AG08396 (cell line): ENCODE measurements at regions not wholly inside any gene's neighbourhood (a gene's known extent, or its start where the extent isn't known, plus 50 kb on each side); places are given as distances from the start of the nearest gene placed in this dataset.

ENCODE experiments used
- DNase-seq: peaks from one replicate; pipeline ENCODE4 v3.0.0; 2012; ENCODE audit warnings: low spot score, mixed read lengths

DNA sequence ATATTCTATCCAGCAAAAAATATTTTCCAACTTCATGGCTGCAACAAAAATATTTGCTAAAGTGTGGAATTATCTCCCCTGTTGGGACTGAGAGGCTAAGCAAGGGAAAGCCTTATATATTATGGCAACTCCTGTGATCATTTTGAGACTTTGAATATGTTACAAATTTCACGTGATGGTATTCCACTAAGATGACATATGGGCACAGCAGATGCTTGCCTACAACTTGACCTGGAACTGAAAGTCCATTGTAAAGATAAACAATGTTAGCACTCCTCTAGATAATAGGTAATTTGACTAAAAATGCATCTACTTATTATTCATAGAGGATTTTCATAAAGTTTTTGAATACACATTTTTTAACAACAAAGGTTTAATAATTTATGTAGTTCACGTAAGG lies 1141.5 kb upstream of the CDH6 start:
- no peak for DNase-seq

DNA sequence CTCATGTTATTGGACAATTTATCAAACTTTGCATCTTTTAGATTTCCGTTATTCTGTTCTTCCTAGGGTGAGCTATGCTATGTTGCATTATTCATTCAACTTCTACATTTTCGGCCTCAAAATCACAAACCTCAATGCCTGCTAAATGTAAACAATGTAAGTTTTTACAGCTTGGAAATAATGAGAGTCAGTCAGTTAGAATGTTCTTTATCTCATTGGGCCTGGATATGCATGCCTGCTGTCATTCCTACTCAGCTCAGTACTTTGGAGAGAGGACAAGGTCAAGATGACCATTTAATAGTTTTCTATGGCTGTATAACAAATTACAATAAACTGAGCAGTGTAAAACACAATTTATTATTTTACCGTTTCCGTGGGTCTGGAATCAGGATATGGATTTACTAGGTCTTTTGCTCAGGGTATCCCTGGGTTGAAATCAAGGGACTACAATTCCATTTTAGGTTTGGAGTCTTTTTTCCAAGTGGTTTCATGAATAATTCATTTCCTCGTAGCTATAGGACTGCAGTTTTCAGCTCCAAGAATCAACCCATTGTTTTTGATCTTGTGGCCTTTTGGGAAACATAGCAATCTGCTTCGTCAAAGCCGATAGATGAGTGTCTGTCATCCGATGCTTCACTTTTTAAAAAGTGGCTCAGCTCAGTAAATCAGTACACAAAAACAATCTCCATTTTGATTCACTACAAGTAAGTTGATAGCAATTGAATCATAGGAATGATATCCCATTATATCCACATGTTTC lies 1143.2 kb upstream of the CDH6 start:
- DNase-seq, result no peak

DNA sequence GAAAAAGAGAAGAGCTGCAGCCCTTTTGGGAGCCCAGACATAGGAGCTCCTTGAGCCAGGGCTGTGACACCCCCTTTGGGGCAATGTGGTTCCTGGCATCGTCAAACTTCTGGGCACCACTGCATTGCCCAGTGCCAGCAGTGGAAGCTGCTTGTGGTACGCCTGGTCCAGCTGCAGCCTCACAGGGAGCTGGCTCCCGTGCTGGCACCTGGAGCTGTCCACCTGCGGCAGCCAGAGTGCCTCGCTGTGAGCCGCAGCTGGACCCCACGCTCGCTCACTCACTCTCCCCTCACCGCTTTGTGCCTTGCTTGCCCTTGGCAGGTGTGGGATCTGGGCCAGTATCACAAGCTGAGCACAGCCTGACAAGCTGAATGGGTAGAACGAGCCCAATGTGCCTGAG lies 1150.8 kb upstream of the CDH6 start:
- DNase-seq, result no peak

DNA sequence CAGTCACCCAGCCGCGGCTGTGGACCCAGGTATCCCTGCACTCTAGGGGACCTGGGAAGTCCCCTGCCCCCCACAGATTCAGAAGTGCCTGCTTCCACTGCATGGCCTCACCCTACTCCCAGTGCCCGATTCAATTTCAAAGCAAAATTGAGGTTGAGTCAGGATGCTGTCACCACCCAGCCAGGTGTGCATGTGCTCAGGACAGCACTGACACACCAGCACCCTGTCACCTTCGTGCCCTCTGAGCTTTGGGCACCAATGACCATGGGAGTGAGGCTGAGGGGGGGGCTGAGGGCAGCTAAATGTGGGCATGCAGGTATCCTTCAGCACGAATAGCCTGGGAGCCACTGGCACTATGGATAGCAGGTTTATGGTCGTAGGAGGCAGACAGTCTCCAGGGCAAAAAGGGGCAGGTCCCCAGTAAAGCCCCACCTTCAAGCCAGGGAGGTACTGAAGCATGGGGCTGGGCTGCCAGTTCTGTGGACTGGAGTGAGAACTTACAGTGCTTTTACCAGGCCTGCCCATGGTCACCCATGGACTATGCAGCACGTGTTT lies 1151.6 kb upstream of the CDH6 start:
- no peak for DNase-seq

GRCh38 chr5:30041291-30041690 lies 1152.2 kb upstream of the CDH6 start:
- no peak for DNase-seq

DNA sequence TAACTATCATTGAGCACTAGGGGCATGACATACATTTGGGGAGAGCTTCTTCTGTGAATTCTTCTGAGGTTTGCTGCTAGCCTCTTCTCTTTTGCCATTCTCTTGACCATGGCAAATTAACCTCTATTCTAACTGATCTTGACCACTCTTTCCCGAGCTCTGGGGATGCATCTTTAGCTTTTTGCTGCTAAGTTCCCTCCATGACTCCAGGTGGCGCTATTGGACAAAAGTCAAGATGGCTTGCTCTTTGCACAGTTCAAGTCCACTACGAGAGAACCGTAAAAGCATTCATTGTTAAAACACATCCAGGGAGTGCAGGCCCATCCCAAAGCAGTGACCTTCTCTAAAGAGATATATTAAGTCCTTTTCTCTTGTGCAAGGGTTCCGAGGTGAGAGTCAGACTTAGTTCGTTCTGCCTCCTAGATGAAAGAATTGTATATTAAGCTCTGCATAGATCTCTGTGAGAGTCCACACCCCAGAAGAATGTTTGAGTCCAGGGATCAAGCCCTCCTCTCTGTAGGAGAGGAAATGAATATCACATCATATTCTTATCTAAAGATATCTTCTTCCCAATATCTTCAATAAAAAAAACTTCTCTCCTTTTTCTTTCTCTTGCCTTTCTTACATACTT lies 1152.9 kb upstream of the CDH6 start:
- peak; percentile 20 for DNase-seq

DNA sequence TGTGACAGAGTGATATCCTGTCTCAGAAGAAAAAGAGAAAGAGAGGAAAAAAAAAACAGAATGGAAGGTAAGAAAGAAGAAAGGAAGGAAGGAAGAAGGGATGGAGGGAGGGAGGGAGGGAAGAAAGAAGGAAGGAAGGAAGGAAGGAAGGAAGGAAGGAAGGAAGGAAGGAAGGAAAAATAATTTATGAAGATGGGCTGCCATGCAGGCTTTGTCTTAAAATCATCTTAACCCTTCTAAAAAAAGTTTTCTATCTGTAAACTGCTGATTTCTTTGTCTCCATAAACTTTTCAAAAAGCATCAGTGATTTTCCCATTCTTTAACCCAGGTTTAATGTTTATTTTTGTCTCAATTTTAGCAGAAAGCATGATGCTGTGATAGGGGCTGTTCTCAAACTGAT lies 1154.1 kb upstream of the CDH6 start:
- DNase-seq, result no peak

GRCh38 chr5:30034870-30035269 lies 1158.6 kb upstream of the CDH6 start:
- no peak for DNase-seq

GRCh38 chr5:30030101-30030500 lies 1163.4 kb upstream of the CDH6 start:
- no peak for DNase-seq

GRCh38 chr5:30001826-30002225 lies 1191.7 kb upstream of the CDH6 start:
- no peak for DNase-seq

DNA sequence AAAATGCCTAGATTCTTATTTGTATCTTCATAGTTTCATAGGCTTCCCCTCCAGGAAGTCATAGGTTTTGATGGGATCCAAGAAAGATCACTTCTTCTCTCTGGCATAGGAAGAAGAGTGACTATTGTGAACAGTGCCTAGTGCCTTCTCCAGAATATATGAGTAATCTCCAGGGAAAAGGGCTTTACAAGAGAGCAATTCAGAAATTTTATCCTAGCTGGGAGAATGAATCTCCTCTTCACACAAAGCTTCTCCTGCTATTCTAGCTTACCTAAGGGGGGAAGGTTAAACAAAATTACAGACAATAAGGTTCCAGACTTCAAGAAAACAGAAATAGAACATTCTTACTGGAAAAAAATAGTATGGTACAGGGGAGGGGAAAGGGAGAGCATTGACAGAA lies 1193.3 kb upstream of the CDH6 start:
- no peak for DNase-seq

GRCh38 chr5:29995154-29995553 lies 1198.3 kb upstream of the CDH6 start:
- no peak for DNase-seq

DNA sequence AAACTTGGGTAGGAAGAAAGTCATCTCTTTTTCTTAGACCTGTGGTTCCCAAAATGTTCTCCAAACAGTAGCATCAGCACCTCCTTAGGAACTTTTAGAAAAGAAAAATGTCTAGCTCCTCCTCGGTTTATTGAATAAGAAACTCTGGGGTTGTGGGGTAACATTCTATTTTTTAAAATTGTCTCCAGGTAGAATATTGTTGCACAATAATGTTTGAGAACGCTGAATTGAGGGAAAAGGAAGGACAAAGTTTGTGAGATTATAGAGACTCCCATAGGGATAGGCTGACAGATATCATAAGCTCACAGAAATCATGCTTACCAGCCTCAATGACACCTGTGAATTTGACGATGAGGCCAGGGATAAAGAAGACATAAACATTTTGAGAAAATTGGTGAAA lies 1199.0 kb upstream of the CDH6 start:
- DNase-seq, result no peak

- no peak for DNase-seq
These were observed 1200.2 kb upstream of the CDH6 start for GRCh38 chr5:29993286-29993685.

- DNase-seq, result no peak
These were observed 1201.2 kb upstream of the CDH6 start for GRCh38 chr5:29992248-29992647.

- DNase-seq, result no peak
These were observed 1202.8 kb upstream of the CDH6 start for GRCh38 chr5:29990681-29991080.

GRCh38 chr5:29984156-29984540 lies 1209.3 kb upstream of the CDH6 start:
- DNase-seq, result no peak

DNA sequence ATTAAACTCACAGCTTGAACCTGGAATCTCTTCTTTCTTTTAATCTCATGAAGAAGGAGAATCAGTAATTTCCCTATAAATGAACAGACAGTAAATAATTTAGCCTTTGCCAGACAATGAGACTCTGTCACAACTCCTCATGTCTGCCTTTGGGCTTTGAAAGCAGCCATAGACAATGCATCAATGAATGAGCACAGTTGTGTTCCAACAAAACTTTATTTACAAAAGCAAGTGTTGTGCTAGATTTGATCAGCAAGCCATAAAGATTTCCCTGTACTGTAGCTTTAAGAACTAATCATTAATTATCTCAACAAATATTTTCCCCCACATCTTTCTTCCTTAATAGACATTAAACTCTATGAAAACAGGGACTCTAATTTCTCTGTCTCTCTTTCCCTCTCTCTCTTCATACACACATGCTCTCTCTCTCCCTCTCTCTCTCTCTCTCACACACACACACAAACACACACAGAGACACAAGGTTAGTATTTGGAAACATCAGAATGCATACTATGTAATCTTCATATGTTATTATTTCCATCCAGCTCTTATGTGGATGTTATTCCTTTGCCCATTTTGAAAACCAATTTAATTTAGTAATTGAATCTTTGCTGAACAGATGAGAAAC lies 1209.8 kb upstream of the CDH6 start:
- no peak for DNase-seq

GRCh38 chr5:29982457-29982856 lies 1211.0 kb upstream of the CDH6 start:
- no peak for DNase-seq

DNA sequence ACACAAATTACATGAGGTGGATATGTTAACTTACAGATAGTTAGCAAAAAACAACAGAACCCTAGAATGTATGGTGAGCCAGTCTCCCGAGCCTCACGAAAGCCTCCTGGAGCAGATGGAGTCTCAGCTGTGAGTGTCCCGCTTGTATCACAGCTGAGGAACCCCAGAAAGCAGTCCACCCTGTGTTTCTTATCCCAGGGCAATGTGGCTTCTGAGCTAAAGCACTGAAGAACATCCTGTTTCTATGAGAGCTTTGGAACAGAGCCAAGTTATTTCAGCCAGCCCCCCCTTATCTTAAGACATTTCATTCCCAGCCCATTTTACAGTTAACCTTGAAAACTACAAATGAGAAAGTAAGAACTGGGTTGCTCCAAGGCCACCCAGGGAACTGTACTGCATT lies 1220.9 kb upstream of the CDH6 start:
- DNase-seq, result no peak

GRCh38 chr5:29963956-29964355 lies 1229.5 kb upstream of the CDH6 start:
- DNase-seq, result no peak

DNA sequence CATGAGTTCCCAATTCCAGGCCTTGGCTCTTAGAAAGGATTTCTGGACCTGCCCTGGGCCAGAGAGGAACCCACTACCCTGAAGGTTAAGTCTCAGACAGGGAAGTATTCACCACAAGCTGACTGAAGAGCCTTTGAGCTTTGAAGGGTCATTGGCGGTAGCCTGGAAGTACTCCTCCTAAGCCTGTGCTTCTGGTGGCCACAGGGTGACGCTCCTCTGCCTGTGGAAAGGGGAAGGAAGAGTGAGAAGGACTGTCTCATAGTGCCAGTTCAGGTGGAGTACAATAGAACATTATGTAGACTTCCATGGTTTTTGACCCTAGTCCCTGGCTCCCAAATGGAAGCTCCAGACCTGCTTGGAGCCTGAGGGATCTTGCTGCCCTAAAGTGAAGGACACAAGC lies 1233.2 kb upstream of the CDH6 start:
- no peak for DNase-seq

DNA sequence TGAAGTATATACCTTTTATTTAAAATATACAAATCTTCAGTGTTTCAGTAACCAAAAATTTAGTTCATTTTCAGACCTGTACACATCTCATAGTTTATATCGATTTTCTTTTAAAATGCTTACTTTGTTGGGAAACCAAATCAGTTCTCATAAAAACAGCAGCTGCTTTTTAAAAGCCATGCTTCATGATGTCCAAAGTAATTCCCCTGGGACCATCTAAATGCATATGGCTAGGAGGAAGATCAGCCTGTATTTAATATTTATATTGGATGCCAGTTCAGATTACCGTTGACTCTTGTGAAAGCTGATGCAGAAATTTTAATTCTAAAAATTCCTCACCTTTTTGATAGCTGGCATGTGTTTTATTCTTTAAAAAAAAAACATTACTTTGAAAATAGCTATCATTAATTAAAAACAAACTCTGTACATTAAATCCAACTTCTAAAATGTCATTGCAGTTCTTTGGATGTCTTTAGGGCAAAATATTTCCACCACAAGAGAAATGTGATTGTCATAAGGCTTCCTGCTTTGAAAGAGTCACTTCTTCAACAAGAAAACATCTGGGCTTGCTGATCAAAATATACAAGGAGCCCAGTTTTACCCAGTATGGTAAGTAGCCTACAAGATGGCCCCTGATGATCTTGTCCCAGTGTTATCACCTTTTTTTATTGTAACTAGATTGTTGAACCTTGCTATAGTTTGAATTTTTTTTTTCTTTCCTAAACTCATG lies 1242.9 kb upstream of the CDH6 start:
- no peak for DNase-seq
